ENCODE measurements at regions not wholly inside any gene's neighbourhood (a gene's known extent, or its start where the extent isn't known, plus 50 kb on each side); places are given as distances from the start of the nearest gene placed in this dataset.

DNA sequence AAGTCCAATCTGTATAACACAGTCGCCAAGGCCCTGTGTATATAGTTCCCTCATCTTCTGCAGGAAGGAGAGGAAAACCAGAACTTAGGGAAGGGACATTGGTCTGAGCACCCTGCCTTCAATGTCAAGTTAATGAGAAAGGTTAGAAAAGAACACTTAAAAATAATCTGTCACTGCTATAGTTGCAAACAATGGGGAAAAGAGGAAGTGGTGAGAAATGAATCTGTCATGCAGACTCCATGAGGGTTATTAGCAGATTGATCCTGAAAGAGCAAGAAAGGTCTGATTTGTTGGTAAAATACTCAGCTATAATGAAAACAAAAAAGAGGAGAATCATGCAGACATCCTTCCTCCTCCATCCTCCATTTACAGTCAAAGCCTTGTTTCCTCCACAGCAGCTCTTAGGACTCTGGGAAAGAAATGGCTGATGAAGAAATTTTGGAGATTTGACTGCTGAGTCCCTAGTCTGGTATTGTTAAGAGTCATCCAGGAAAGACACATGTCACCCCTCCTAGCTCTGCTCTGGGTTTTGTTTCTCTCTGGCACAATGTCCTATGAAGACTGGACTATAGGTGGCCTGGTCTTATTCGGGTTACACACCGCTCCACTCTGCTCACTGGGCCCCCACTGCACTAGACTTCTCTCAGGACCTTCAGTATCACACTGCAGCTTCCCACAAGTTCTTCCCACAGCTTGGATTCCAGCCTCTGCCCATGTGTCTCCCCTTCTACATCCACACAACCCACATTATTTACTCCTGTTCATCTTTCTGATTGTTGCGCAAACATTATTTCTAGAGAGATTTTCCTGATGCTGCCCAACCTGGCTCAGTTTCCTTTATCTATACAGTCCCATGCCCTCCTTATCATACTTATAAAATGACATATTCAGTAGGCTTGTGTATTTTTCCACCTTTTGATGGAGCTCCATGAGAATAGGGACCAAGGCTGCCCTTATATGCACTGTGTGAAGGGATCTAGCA, 56.5 kb upstream of the XYLT1 start:
- TF ChIP-seq GATA3 (IDR thresholded peaks at IDR 0.05; ENCODE audit: low read depth, low read length) (no peak), GATA2 (IDR thresholded peaks at IDR 0.05; ENCODE audit: low read depth, low read length) (no peak)
